Left colon (tissue), 2 donors: ENCODE measurements at regions not wholly inside any gene's neighbourhood (a gene's known extent, or its start where the extent isn't known, plus 50 kb on each side); places are given as distances from the start of the nearest gene placed in this dataset.

Source experiments
- ATAC-seq: fragments of 200-7000 bp; cut with Tn5 transposase; one replicate; pipeline ENCODE4 v1.9.1; 2020; ENCODE audit warnings: mild to moderate bottlenecking, moderate library complexity
- DNase-seq, 2 donors: peaks; one replicate each; pipeline ENCODE4 v3.0.0-alpha.2; 2020
- intact Hi-C, 2 donors: fragments of 100-400 bp; cut with DNase I in 1 of 2; cut with micrococcal nuclease in 1 of 2; formaldehyde crosslinking; loops; one replicate each; pipeline versions ENCODE4 v1.11.2 to v1.14.0; 2022; cut with DNase I, micrococcal nuclease
- donor health status: DM: no; HTN: no; CAD: no.
- donor health status: DM: yes; HTN: yes; CAD: no.

GRCh38 chr1:192099328-192099727 is 58.9 kb upstream of the RGS18 start:
- DNase-seq (no peak), ATAC-seq (no peak)
- intact Hi-C loops: no loop called here

- ATAC-seq: no peak
- DNase-seq: no peak
- intact Hi-C loops: no loop called here
Measured at GRCh38 chr1:192100686-192101468, 57.4 kb upstream of the RGS18 start.

- intact Hi-C loops: no loop called here
- DNase-seq: no peak
- ATAC-seq: no peak
Measured at GRCh38 chr1:192104128-192104527, 54.1 kb upstream of the RGS18 start.

- DNase-seq (no peak), ATAC-seq (no peak)
- intact Hi-C loops: no loop called here
Measured at GRCh38 chr1:192104852-192105251, 53.4 kb upstream of the RGS18 start.

- ATAC-seq (no peak), DNase-seq (no peak)
- intact Hi-C loops: no loop called here
Measured at GRCh38 chr1:192108161-192108560, 50.1 kb upstream of the RGS18 start.
